ENCODE measurements at regions not wholly inside any gene's neighbourhood (a gene's known extent, or its start where the extent isn't known, plus 50 kb on each side); places are given as distances from the start of the nearest gene placed in this dataset.

DNA sequence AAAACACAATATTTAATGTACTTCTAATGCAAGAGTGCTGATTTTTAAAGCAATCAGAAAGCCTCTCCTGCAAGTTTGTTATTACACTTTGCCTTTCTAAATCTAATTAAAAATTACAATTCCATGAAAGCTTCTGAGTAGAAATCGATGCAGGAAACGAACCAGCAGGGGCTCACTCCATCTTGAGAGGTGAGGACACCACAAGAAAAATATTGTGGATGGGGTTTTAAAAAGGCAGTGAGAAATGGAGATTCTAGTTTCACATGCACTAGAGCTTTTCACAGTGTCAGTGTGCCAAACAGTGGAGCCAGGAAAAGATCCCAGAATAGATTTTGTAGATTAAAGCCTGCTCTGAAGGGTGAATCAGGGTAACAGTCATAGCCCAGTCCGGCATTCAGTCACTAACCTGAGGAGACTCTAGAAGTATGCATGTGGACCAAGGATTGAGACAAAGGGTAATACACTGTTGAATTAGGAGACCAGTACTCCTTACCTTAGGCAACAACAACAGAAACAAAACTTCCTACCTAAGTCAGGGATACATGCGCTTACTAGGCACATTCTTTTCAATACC, 362.3 kb downstream of the NAF1 start:
- CTCF ChIA-PET, result no interaction called here

DNA sequence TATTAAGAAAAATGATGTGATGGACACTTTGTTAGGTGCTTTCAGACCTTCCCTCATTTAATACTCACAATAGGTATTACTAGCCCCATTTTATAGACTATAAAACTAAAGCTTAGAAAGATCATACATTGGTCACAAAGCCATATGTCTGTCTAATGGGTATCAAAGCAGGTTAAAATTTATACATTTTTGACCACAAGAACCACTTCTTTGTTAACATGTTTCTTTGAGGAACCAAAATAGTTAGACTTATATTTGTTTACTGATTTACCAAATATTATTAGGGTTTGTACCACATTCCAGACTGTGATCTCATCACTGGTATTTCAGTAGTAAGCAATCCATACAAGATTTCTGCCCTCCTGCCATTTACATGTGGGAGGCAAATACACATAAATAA, 363.3 kb downstream of the NAF1 start:
- no peak for DNase-seq (ENCODE audit: extremely low spot score)
- TF ChIP-seq CTBP1 (IDR thresholded peaks at IDR 0.05; ENCODE audit: borderline replicate concordance) (no peak), ARNT (IDR thresholded peaks at IDR 0.05) (no peak), ZNF384 (IDR thresholded peaks at IDR 0.05) (no peak), BHLHE40 (IDR thresholded peaks at IDR 0.05; ENCODE audit: borderline replicate concordance) (no peak), LEF1 (IDR thresholded peaks at IDR 0.05; ENCODE audit: borderline replicate concordance) (no peak), NFRKB (IDR thresholded peaks at IDR 0.05) (no peak), FOXK2 (IDR thresholded peaks at IDR 0.05) (no peak), HDGF (IDR thresholded peaks at IDR 0.05; ENCODE audit: borderline replicate concordance) (no peak), L3MBTL2 (conservative IDR thresholded peaks at IDR 0.05) (no peak), FOXA1 (IDR thresholded peaks at IDR 0.05) (no peak), ELF4 (IDR thresholded peaks at IDR 0.05) (no peak), SP1 (IDR thresholded peaks at IDR 0.05) (no peak), SUZ12 (IDR thresholded peaks at IDR 0.05) (no peak), FOXM1 (IDR thresholded peaks at IDR 0.05; ENCODE audit: borderline replicate concordance) (no peak), TARDBP (IDR thresholded peaks at IDR 0.05) (no peak)
- TF ChIP-seq, protein P1, sequence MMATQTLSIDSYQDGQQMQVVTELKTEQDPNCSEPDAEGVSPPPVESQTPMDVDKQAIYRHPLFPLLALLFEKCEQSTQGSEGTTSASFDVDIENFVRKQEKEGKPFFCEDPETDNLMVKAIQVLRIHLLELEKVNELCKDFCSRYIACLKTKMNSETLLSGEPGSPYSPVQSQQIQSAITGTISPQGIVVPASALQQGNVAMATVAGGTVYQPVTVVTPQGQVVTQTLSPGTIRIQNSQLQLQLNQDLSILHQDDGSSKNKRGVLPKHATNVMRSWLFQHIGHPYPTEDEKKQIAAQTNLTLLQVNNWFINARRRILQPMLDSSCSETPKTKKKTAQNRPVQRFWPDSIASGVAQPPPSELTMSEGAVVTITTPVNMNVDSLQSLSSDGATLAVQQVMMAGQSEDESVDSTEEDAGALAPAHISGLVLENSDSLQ (IDR thresholded peaks at IDR 0.05), result no peak
- ChIA-PET CTCF (no interaction called here), POLR2A (no interaction called here)

More for the DNA sequence above, 362.3 kb downstream of the NAF1 start:
- TF ChIP-seq CTBP1 (IDR thresholded peaks at IDR 0.05; ENCODE audit: borderline replicate concordance), result no peak
- TF ChIP-seq, protein P1 (IDR thresholded peaks at IDR 0.05), result no peak
- no peak for TF ChIP-seq FOXK2 (IDR thresholded peaks at IDR 0.05)
- no peak for TF ChIP-seq ZNF384 (IDR thresholded peaks at IDR 0.05)
- no peak for DNase-seq (ENCODE audit: extremely low spot score)
- POLR2A ChIA-PET, result no interaction called here

- TF ChIP-seq L3MBTL2 (conservative IDR thresholded peaks at IDR 0.05) (no peak), ARNT (IDR thresholded peaks at IDR 0.05) (no peak), ELF4 (IDR thresholded peaks at IDR 0.05) (no peak)
- ChIA-PET CTCF (no interaction called here), POLR2A (no interaction called here)
- DNase-seq (ENCODE audit: extremely low spot score), result no peak
Observed at GRCh38 chr4:162797108-162797507, 369.6 kb downstream of the NAF1 start.

GRCh38 chr4:162793571-162793970, 373.1 kb downstream of the NAF1 start:
- DNase-seq (ENCODE audit: extremely low spot score), result no peak
- no peak for TF ChIP-seq NFRKB (IDR thresholded peaks at IDR 0.05)
- no peak for TF ChIP-seq CTBP1 (IDR thresholded peaks at IDR 0.05; ENCODE audit: borderline replicate concordance)
- CTCF ChIA-PET, result no interaction called here
- POLR2A ChIA-PET, result no interaction called here

- ChIA-PET CTCF (no interaction called here), POLR2A (no interaction called here)
- no peak for DNase-seq (ENCODE audit: extremely low spot score)
- TF ChIP-seq L3MBTL2 (conservative IDR thresholded peaks at IDR 0.05), result no peak
- TF ChIP-seq SUZ12 (IDR thresholded peaks at IDR 0.05), result no peak
- TF ChIP-seq ZNF384 (IDR thresholded peaks at IDR 0.05), result no peak
- TF ChIP-seq, protein P1 (IDR thresholded peaks at IDR 0.05), result no peak
Observed at GRCh38 chr4:162793004-162793403, 373.7 kb downstream of the NAF1 start.

GRCh38 chr4:162791226-162791625, 375.5 kb downstream of the NAF1 start:
- TF ChIP-seq LEF1 (IDR thresholded peaks at IDR 0.05; ENCODE audit: borderline replicate concordance), result no peak
- TF ChIP-seq ARNT (IDR thresholded peaks at IDR 0.05), result no peak
- TF ChIP-seq NFRKB (IDR thresholded peaks at IDR 0.05), result no peak
- TF ChIP-seq SP1 (IDR thresholded peaks at IDR 0.05), result no peak
- TF ChIP-seq FOXK2 (IDR thresholded peaks at IDR 0.05), result no peak
- TF ChIP-seq ELF4 (IDR thresholded peaks at IDR 0.05), result no peak
- no peak for TF ChIP-seq HDGF (IDR thresholded peaks at IDR 0.05; ENCODE audit: borderline replicate concordance)
- no peak for TF ChIP-seq L3MBTL2 (conservative IDR thresholded peaks at IDR 0.05)
- TF ChIP-seq SUZ12 (IDR thresholded peaks at IDR 0.05), result no peak
- TF ChIP-seq BHLHE40 (IDR thresholded peaks at IDR 0.05; ENCODE audit: borderline replicate concordance), result no peak
- TF ChIP-seq, protein P1 (IDR thresholded peaks at IDR 0.05), result no peak
- no peak for TF ChIP-seq FOXM1 (IDR thresholded peaks at IDR 0.05; ENCODE audit: borderline replicate concordance)
- TF ChIP-seq TARDBP (IDR thresholded peaks at IDR 0.05), result no peak
- no peak for TF ChIP-seq CTBP1 (IDR thresholded peaks at IDR 0.05; ENCODE audit: borderline replicate concordance)
- no peak for TF ChIP-seq FOXA1 (IDR thresholded peaks at IDR 0.05)
- no peak for TF ChIP-seq ZNF384 (IDR thresholded peaks at IDR 0.05)
- ChIA-PET CTCF (no interaction called here), POLR2A (no interaction called here)
- no peak for DNase-seq (ENCODE audit: extremely low spot score)

DNA sequence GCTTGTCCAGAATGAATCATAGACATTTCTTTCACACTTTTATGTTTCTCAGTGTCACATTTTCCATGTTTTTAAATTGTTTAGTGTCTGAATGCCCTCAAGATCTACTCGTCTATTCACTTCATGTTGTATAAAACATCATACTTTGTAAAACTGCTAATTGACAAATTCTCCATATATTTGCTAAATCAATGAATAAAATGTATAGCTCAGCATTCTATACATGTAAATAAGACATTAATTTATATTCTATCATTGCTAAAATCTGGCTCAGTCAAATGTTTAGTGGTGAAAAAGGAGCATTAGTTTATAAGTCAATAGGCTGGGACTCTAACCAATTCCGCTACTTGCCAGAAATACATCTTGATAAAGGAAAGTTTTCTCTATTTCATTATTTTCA, 379.6 kb downstream of the NAF1 start:
- no peak for DNase-seq (ENCODE audit: extremely low spot score)
- POLR2A ChIA-PET, result no interaction called here
- CTCF ChIA-PET, result no interaction called here
- TF ChIP-seq CTBP1 (IDR thresholded peaks at IDR 0.05; ENCODE audit: borderline replicate concordance) (no peak), FOXA1 (IDR thresholded peaks at IDR 0.05) (no peak), LEF1 (IDR thresholded peaks at IDR 0.05; ENCODE audit: borderline replicate concordance) (no peak), HDGF (IDR thresholded peaks at IDR 0.05; ENCODE audit: borderline replicate concordance) (no peak), ELF4 (IDR thresholded peaks at IDR 0.05) (no peak), ZNF384 (IDR thresholded peaks at IDR 0.05) (no peak), L3MBTL2 (conservative IDR thresholded peaks at IDR 0.05) (no peak), ARNT (IDR thresholded peaks at IDR 0.05) (no peak), BHLHE40 (IDR thresholded peaks at IDR 0.05; ENCODE audit: borderline replicate concordance) (no peak), TARDBP (IDR thresholded peaks at IDR 0.05) (no peak), NFRKB (IDR thresholded peaks at IDR 0.05) (no peak), FOXK2 (IDR thresholded peaks at IDR 0.05) (no peak), SP1 (IDR thresholded peaks at IDR 0.05) (no peak), SUZ12 (IDR thresholded peaks at IDR 0.05) (no peak), FOXM1 (IDR thresholded peaks at IDR 0.05; ENCODE audit: borderline replicate concordance) (no peak)
- TF ChIP-seq, protein P1 (IDR thresholded peaks at IDR 0.05), result no peak
